Gastroesophageal sphincter (tissue), 4 donors: ENCODE measurements at regions not wholly inside any gene's neighbourhood (a gene's known extent, or its start where the extent isn't known, plus 50 kb on each side); places are given as distances from the start of the nearest gene placed in this dataset.
"Not testable (repeated sequence)": the region's sequence is repeated elsewhere in the genome, so short reads cannot be mapped to it uniquely, and the experiment has no call there.

Experiments used
- ATAC-seq: fragments of 150-250 bp; one replicate; pipeline ENCODE4 v1.9.1; 2016; ENCODE audit warnings: mild to moderate bottlenecking, moderate library complexity
- H3K27ac ChIP-seq, 4 donors: fragments of 200-600 bp; sonication (generic) in 3 of 4; 1 replicate in 3 of 4; 2 replicates in 1 of 4; pipeline ENCODE4 v1.5.1; 2016 to 2019
- H3K27me3 ChIP-seq: fragments of 200-600 bp; sonication (generic); one replicate; pipeline ENCODE4 v1.5.1; 2019
- H3K36me3 ChIP-seq, 2 donors: fragments of 200-600 bp; sonication (generic); one replicate each; pipeline ENCODE4 v1.5.1; 2019; ENCODE audit warnings: control low read depth in 1 of 2
- H3K4me1 ChIP-seq, 3 donors: fragments of 200-600 bp; sonication (generic); 1 replicate in 2 of 3; 2 replicates in 1 of 3; pipeline ENCODE4 v1.5.1; 2016 to 2019; ENCODE audit warnings: control low read depth in 2 of 3
- H3K4me3 ChIP-seq, 2 donors: fragments of 200-600 bp; sonication (generic); one replicate each; pipeline ENCODE4 v1.5.1; 2019; ENCODE audit warnings: mild to moderate bottlenecking in 1 of 2, moderate library complexity in 1 of 2
- H3K9me3 ChIP-seq, 3 donors: fragments of 200-600 bp; sonication (generic); one replicate each; pipeline ENCODE4 v1.5.1; 2017 to 2019; ENCODE audit warnings: control low read depth in 2 of 3
- CTCF ChIP-seq, 4 experiments: fragments of 200-600 bp in 2 of 4; fragments of 450-650 bp in 2 of 4; sonication (generic) in 1 of 4; IDR thresholded peaks; one replicate each; pipeline ENCODE4 v1.5.1; 2017 to 2019; ENCODE audit warnings: antibody characterized with exemption in 4 of 4, mild to moderate bottlenecking in 2 of 4, moderate library complexity in 2 of 4
- EP300 ChIP-seq: sonication (generic); formaldehyde crosslinking; IDR thresholded peaks from one replicate; pipeline ENCODE4 v1.6.1; 2017; ENCODE audit warnings: antibody characterized with exemption, mild to moderate bottlenecking
- POLR2A ChIP-seq, 2 donors: fragments of 450-650 bp; IDR thresholded peaks; one replicate each; pipeline ENCODE4 v1.6.1; 2017; ENCODE audit warnings: antibody characterized with exemption in 2 of 2, mild to moderate bottlenecking in 2 of 2, moderate library complexity in 1 of 2
- POLR2AphosphoS5 ChIP-seq: sonication (generic); formaldehyde crosslinking; IDR thresholded peaks from one replicate; pipeline ENCODE4 v1.6.1; 2017; ENCODE audit warnings: antibody characterized with exemption
- WGBS, 2 donors: methylation state at CpG; one replicate each; pipeline ENCODE4 v1.1.5; 2018; ENCODE audit warnings: low coverage in 1 of 2; 5-methylcytosine and 5-hydroxymethylcytosine counted together

- Histone ChIP-seq H3K4me3 (no peak overlapping the region), H3K36me3 (no peaks in the 10 kb centered on the region), H3K9me3 (no peaks in the 10 kb centered on the region), H3K4me1 (no peaks in the 10 kb centered on the region), H3K27ac (no peak overlapping the region), H3K27me3 (no peaks in the 10 kb centered on the region)
- TF ChIP-seq CTCF (IDR thresholded peaks at IDR 0.05) (no peak), POLR2A (IDR thresholded peaks at IDR 0.05) (no peak), POLR2AphosphoS5 (no peak), EP300 (no peak)
- no peak for ATAC-seq
Measured at GRCh38 chr7:79749856-79750255, 296.4 kb upstream of the MAGI2 start.

GRCh38 chr7:79741684-79742083 is 288.2 kb upstream of the MAGI2 start:
- 51 to 60% methylated on average over 3 of the region's 3 CpGs for WGBS, 2 donors
- no peak for ATAC-seq
- Histone ChIP-seq H3K27me3 (no peaks in the 10 kb centered on the region), H3K4me1 (no peaks in the 10 kb centered on the region), H3K9me3 (no peaks in the 10 kb centered on the region), H3K36me3 (no peaks in the 10 kb centered on the region), H3K4me3 (no peak overlapping the region), H3K27ac (no peak overlapping the region)
- TF ChIP-seq EP300 (no peak), POLR2A (IDR thresholded peaks at IDR 0.05) (no peak), CTCF (IDR thresholded peaks at IDR 0.05) (no peak), POLR2AphosphoS5 (no peak)

- TF ChIP-seq POLR2A (IDR thresholded peaks at IDR 0.05) (no peak), POLR2AphosphoS5 (no peak), CTCF (IDR thresholded peaks at IDR 0.05) (no peak), EP300 (no peak)
- no peaks in the 10 kb centered on the region for H3K4me1 ChIP-seq
- no peaks in the 10 kb centered on the region for H3K9me3 ChIP-seq
- no peaks in the 10 kb centered on the region for H3K36me3 ChIP-seq
- ATAC-seq, result no peak
- H3K27ac ChIP-seq, result no peak overlapping the region
- H3K27me3 ChIP-seq, result no peaks in the 10 kb centered on the region
- 91 to 97% methylated on average over 11 to 12 of the region's 22 CpGs for WGBS, 2 donors
- no peak overlapping the region for H3K4me3 ChIP-seq
Measured at GRCh38 chr7:79740076-79740475, 286.6 kb upstream of the MAGI2 start.

- not testable (repeated sequence) for ATAC-seq, H3K4me3 ChIP-seq, H3K9me3 ChIP-seq, H3K27me3 ChIP-seq, H3K27ac ChIP-seq, H3K36me3 ChIP-seq, H3K4me1 ChIP-seq
- WGBS, 2 donors, result 98% methylated on average over 7 of the region's 44 CpGs; no CpG with 5 or more reads in 1 of the 2 donors
Measured at GRCh38 chr7:79739036-79739709, 285.7 kb upstream of the MAGI2 start.

GRCh38 chr7:79736418-79736817 is 283.0 kb upstream of the MAGI2 start:
- H3K9me3 ChIP-seq, result peaks cover 0 to 15% (median 0%) of the 10 kb centered on the region in 3 donors
- H3K36me3 ChIP-seq, result no peaks in the 10 kb centered on the region
- H3K4me3 ChIP-seq, result no peak overlapping the region
- no peak overlapping the region for H3K27ac ChIP-seq
- WGBS, 2 donors, result 81 to 95% methylated on average over 3 of the region's 3 CpGs
- no peak for ATAC-seq
- H3K4me1 ChIP-seq, result no peaks in the 10 kb centered on the region
- TF ChIP-seq EP300 (no peak), POLR2A (IDR thresholded peaks at IDR 0.05) (no peak), CTCF (IDR thresholded peaks at IDR 0.05) (no peak), POLR2AphosphoS5 (no peak)
- no peaks in the 10 kb centered on the region for H3K27me3 ChIP-seq
